GM21786 (cell line): ENCODE measurements at regions not wholly inside any gene's neighbourhood (a gene's known extent, or its start where the extent isn't known, plus 50 kb on each side); places are given as distances from the start of the nearest gene placed in this dataset.

Experiments
- ATAC-seq: cut with Tn5 transposase; IDR thresholded peaks from one replicate; pipeline ENCODE4 v1.9.1; 2021; ENCODE audit not compliant: unreplicated experiment

- no peak for ATAC-seq
Observed at GRCh38 chr2:48098539-48098938, 192.2 kb upstream of the FBXO11 start.

GRCh38 chr2:48104418-48104817 lies 198.1 kb upstream of the FBXO11 start:
- ATAC-seq = no peak

- ATAC-seq = no peak
Observed at GRCh38 chr2:48105848-48106247, 199.6 kb upstream of the FBXO11 start.

- ATAC-seq = no peak
Observed at GRCh38 chr2:48107326-48107925, 201.1 kb upstream of the FBXO11 start.

- ATAC-seq = no peak
Observed at GRCh38 chr2:48108455-48108854, 202.2 kb upstream of the FBXO11 start.

GRCh38 chr2:48109491-48110204 lies 203.3 kb upstream of the FBXO11 start:
- no peak for ATAC-seq

GRCh38 chr2:48110492-48110891 lies 204.0 kb upstream of the FOXN2 start:
- ATAC-seq = no peak

GRCh38 chr2:48112911-48113680 lies 201.4 kb upstream of the FOXN2 start:
- ATAC-seq = no peak

- no peak for ATAC-seq
Observed at GRCh38 chr2:48113767-48114166, 200.7 kb upstream of the FOXN2 start.

GRCh38 chr2:48114256-48114655 lies 200.2 kb upstream of the FOXN2 start:
- ATAC-seq = peak; percentile 51

GRCh38 chr2:48116497-48116896 lies 198.0 kb upstream of the FOXN2 start:
- no peak for ATAC-seq

GRCh38 chr2:48118895-48119294 lies 195.6 kb upstream of the FOXN2 start:
- ATAC-seq = no peak

GRCh38 chr2:48120112-48120511 lies 194.4 kb upstream of the FOXN2 start:
- ATAC-seq = no peak

- ATAC-seq = no peak
Observed at GRCh38 chr2:48120759-48121242, 193.7 kb upstream of the FOXN2 start.

GRCh38 chr2:48122166-48122565 lies 192.3 kb upstream of the FOXN2 start:
- no peak for ATAC-seq

GRCh38 chr2:48124592-48124991 lies 189.9 kb upstream of the FOXN2 start:
- no peak for ATAC-seq

GRCh38 chr2:48126162-48126561 lies 188.3 kb upstream of the FOXN2 start:
- ATAC-seq = no peak

- ATAC-seq = no peak
Observed at GRCh38 chr2:48127612-48128191, 186.8 kb upstream of the FOXN2 start.

- ATAC-seq = no peak
Observed at GRCh38 chr2:48129293-48129950, 185.1 kb upstream of the FOXN2 start.

- no peak for ATAC-seq
Observed at GRCh38 chr2:48131539-48132270, 182.8 kb upstream of the FOXN2 start.
